ENCODE measurements at regions not wholly inside any gene's neighbourhood (a gene's known extent, or its start where the extent isn't known, plus 50 kb on each side); places are given as distances from the start of the nearest gene placed in this dataset.

DNA sequence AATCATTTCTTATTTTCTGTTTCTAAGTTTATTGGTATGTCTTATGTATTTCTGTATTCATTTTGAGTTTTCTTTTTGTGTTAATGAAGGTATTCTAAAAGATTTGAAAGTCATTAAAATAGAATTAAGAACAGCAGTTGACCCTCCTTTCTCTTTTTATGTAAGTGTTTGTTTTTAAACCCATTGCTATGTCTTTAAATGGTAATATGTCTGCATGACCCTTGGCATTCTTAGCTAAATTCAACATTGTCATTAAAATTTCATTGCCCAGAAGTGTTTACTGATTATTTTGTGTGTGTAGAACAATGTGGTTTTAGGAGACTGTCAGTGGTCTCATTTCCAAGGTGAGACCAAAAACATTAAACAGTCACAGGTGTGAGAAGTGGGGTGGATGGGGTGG is 197.8 kb downstream of the PCDH7 start:
- TF ChIP-seq, protein P1, sequence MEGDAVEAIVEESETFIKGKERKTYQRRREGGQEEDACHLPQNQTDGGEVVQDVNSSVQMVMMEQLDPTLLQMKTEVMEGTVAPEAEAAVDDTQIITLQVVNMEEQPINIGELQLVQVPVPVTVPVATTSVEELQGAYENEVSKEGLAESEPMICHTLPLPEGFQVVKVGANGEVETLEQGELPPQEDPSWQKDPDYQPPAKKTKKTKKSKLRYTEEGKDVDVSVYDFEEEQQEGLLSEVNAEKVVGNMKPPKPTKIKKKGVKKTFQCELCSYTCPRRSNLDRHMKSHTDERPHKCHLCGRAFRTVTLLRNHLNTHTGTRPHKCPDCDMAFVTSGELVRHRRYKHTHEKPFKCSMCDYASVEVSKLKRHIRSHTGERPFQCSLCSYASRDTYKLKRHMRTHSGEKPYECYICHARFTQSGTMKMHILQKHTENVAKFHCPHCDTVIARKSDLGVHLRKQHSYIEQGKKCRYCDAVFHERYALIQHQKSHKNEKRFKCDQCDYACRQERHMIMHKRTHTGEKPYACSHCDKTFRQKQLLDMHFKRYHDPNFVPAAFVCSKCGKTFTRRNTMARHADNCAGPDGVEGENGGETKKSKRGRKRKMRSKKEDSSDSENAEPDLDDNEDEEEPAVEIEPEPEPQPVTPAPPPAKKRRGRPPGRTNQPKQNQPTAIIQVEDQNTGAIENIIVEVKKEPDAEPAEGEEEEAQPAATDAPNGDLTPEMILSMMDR (IDR thresholded peaks at IDR 0.05): no peak
- TF ChIP-seq POLR2A (IDR thresholded peaks at IDR 0.05): no peak
